ENCODE measurements at regions not wholly inside any gene's neighbourhood (a gene's known extent, or its start where the extent isn't known, plus 50 kb on each side); places are given as distances from the start of the nearest gene placed in this dataset.
"Not testable (repeated sequence)": the region's sequence is repeated elsewhere in the genome, so short reads cannot be mapped to it uniquely, and the experiment has no call there.

DNA sequence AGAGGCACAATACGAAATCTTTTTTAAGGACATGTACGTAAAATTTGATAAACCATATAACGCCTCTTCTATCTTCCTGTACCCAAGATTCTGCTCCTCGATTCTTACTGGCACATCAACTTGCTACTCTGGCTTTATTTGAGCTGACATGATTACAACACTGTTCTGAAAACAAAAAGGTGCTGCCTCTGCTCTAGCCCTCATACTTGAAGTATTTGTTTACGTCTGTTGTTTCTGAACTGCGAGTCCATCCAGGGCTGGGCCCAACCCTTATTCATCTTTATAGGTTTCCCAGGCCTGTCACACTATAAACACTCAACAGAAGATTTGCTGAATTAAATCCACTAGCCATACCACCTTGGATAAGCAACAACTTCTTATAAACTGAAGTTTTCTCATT, 96.2 kb upstream of the SVIL start:
- no peak for ATAC-seq
- Mint-ChIP-seq H3K27me3 (no peaks in the 10 kb centered on the region), H3K36me3 (ENCODE audit: low read depth) (peaks cover 3% of the 10 kb centered on the region), H3K27ac (no peak overlapping the region), H3K4me1 (peaks cover 28% of the 10 kb centered on the region), H3K4me3 (no peak overlapping the region), H3K9me3 (no peaks in the 10 kb centered on the region)
- no peak for DNase-seq

DNA sequence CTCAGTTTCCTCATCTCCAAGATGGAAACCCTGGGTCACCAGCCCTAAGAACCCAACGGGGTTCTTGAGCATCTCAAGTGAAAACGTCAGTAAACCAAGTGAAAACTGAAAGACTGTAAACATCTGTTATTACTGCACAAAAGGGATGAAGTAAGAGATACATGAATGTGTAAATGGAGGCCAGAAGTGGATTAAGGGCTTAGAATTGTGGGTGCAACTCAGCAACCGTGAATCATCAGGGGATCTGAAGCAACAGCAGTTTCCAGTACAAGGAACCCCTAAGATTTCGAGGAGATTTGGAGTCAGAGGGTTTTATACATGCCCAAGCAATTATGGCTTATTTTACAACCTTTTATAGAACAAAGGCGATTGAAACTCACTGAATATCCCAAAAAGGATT, 95.7 kb upstream of the SVIL start:
- no peaks in the 10 kb centered on the region for H3K27me3 Mint-ChIP-seq
- no peak overlapping the region for H3K4me3 Mint-ChIP-seq
- ATAC-seq (no peak), DNase-seq (no peak)
- H3K27ac Mint-ChIP-seq, result no peak overlapping the region
- no peaks in the 10 kb centered on the region for H3K9me3 Mint-ChIP-seq
- peaks cover 3% of the 10 kb centered on the region for H3K36me3 Mint-ChIP-seq (ENCODE audit: low read depth)
- H3K4me1 Mint-ChIP-seq, result peaks cover 29% of the 10 kb centered on the region

DNA sequence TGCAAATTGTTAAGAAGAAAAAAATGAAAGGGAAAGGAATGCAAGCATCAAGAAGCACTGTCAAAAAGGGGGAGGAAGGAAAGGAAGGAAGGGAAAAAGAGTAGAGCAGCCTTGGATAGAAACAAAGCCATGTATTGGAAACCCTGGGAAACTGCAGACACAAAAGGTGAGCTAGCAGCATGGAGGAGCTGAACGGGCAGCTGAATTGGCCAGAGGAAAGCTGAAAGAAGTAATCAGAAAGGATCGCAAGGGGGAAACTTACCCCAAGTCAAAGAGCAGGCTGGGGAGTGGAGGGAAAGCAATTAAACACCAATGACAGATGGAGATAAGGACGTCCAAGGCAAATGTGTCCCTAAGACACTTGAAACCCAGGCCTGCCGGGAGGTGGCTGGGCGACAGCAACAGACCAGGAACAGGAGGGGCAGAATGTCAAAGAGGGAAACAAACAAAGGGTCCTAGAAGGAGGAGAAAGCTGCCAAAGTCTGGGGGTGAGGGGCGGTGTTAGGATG, 93.8 kb upstream of the SVIL start:
- DNase-seq (no peak), ATAC-seq (no peak)
- H3K27me3 Mint-ChIP-seq, result no peaks in the 10 kb centered on the region
- peaks cover 34% of the 10 kb centered on the region for H3K4me1 Mint-ChIP-seq
- peaks cover 3% of the 10 kb centered on the region for H3K36me3 Mint-ChIP-seq (ENCODE audit: low read depth)
- no peak overlapping the region for H3K4me3 Mint-ChIP-seq
- no peaks in the 10 kb centered on the region for H3K9me3 Mint-ChIP-seq
- no peak overlapping the region for H3K27ac Mint-ChIP-seq

DNA sequence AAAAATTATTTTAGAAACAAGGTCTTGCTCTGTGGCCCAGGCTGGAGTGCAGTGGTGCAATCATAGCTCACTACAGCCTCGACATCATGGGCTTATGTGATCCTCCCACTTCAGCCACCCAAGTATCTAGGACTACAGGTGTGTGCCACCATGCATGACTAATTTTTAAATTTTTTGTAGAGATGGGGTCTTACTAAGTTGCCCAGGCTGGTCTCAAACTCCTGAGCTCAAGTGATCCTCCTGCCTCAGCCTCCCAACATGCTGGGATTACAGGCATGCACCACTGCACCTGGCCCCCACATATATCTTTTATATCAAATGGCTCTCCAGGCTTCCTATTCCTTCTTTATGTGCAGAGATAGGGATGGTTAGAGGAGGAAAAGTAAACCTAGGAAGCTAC, 91.2 kb upstream of the SVIL start:
- H3K36me3 Mint-ChIP-seq (ENCODE audit: low read depth); ATAC-seq; H3K9me3 Mint-ChIP-seq; DNase-seq; H3K27me3 Mint-ChIP-seq; H3K4me3 Mint-ChIP-seq; H3K27ac Mint-ChIP-seq: not testable (repeated sequence)
- H3K4me1 Mint-ChIP-seq, result peaks cover 27% of the 10 kb centered on the region

DNA sequence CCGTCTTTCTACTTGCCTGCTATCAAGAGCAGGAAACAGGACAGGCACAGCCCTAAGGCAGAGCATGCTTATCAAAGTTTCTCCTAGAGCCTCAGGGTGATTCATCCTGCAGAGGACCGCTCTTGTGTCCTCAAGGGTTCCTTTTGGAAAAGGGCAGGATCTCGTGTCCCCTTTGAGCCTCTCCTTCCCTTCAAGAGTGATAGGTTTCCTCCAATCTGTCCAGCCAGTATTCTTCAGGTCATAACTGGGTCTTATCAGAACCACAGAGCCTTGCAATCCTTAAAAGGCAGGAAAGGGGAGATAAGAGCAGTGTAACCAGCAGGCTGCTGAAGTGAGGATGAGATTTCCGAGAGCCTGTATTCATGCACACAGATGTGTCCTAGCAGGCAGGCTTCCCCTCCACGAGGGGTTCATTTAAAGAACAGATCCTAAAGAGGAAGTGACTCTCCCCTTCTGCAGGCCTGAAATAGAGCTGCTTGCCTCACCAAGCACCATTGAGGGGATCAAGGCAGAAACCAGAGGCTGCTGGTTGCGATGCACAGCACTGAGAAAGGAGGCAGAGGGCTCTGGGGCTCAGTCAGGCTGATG, 90.5 kb upstream of the SVIL start:
- Mint-ChIP-seq H3K36me3 (ENCODE audit: low read depth) (peaks cover 7% of the 10 kb centered on the region), H3K4me1 (peaks cover 27% of the 10 kb centered on the region), H3K9me3 (peaks cover 9% of the 10 kb centered on the region), H3K27ac (no peak overlapping the region), H3K27me3 (no peaks in the 10 kb centered on the region), H3K4me3 (no peak overlapping the region)
- DNase-seq (no peak), ATAC-seq (no peak)

DNA sequence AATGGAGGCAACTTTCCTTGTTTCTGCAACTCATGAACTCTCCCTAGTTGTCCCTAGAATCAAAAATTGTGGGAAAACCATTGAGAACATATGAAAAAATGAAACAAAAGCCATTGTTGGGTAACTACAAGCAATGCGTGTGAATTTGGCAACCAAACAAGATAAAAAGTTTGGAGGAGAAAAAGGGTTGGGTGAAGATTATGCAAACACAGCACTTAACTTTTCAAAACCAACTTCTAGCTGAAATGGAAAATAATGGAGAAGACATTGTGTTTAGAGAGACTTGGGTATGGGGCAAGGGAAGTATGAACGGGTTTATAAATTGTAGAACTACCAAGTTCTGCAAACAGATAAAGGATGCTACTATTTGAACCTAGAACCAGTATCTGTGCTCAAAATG, 89.0 kb upstream of the SVIL start:
- Mint-ChIP-seq H3K4me3 (no peak overlapping the region), H3K4me1 (peaks cover 26% of the 10 kb centered on the region), H3K27me3 (no peaks in the 10 kb centered on the region), H3K9me3 (peaks cover 21% of the 10 kb centered on the region), H3K27ac (peak overlapping the region; percentile 34), H3K36me3 (ENCODE audit: low read depth) (peaks cover 13% of the 10 kb centered on the region)
- ATAC-seq, result no peak
- no peak for DNase-seq

DNA sequence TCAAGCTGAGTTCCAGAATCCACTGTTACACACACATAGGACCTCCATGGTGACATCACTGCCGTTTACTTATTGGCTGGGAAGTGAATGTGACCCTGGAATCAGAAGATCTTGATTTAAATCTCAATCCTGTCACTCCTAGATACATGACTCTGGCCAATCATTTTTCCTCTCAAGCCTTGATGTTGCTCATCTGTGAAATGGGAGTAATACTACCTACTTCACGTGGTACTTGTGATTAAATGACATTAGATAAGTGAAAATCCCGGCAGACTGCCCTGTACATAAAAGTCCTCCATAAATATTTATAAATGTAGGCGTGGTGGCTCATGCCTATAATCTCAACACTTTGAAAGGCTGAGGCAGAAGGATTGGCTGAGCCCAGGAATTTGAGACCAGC, 88.0 kb upstream of the SVIL start:
- Mint-ChIP-seq H3K4me1 (peaks cover 19% of the 10 kb centered on the region), H3K9me3 (peaks cover 21% of the 10 kb centered on the region), H3K27me3 (no peaks in the 10 kb centered on the region), H3K36me3 (ENCODE audit: low read depth) (peaks cover 15% of the 10 kb centered on the region), H3K4me3 (no peak overlapping the region), H3K27ac (no peak overlapping the region)
- DNase-seq (no peak), ATAC-seq (no peak)

DNA sequence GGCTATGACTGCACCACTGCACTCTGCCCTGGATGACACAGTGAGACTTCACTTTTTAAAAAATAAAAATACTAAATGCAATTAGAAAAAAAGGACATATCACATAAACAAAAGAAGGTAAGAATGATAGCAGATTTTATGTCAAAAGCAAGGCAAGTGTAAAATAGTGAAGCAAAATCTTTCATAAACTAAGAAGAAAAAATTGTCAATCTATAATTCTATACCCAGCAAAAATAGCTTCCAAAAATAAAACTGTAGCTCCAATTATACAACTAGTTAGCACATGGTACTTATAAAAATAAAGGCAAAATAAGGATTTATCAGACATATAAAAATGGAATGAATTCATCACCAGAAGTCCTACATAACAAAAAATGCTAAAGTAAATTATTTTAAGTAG, 85.4 kb upstream of the SVIL start:
- H3K9me3 Mint-ChIP-seq, result peaks cover 25% of the 10 kb centered on the region
- H3K27me3 Mint-ChIP-seq, result no peaks in the 10 kb centered on the region
- ATAC-seq, result no peak
- no peak overlapping the region for H3K27ac Mint-ChIP-seq
- H3K4me1 Mint-ChIP-seq, result peaks cover 24% of the 10 kb centered on the region
- H3K4me3 Mint-ChIP-seq, result no peak overlapping the region
- H3K36me3 Mint-ChIP-seq (ENCODE audit: low read depth), result peaks cover 23% of the 10 kb centered on the region
- DNase-seq, result no peak

DNA sequence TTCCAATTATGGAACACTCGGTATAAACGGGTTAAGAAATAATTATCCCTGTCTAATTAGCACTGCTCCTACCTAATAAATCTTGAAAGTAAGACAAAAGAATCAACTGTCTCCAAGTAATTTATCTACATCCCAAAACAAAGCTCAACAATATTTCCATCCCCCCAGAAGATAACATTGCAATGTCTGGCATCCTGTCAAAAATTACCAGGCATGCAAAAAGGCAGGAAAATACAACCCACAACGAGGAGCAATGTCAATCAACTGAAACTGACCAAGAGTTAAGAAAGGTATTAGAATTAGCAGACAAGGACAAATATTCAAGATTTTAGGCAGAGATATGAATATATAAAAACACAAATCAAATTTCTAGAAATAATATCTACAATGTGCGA, 84.5 kb upstream of the SVIL start:
- H3K4me1 Mint-ChIP-seq, result peaks cover 22% of the 10 kb centered on the region
- H3K27ac Mint-ChIP-seq, result no peak overlapping the region
- peaks cover 23% of the 10 kb centered on the region for H3K36me3 Mint-ChIP-seq (ENCODE audit: low read depth)
- H3K9me3 Mint-ChIP-seq, result peaks cover 25% of the 10 kb centered on the region
- no peak for ATAC-seq
- no peak overlapping the region for H3K4me3 Mint-ChIP-seq
- no peak for DNase-seq
- H3K27me3 Mint-ChIP-seq, result no peaks in the 10 kb centered on the region

DNA sequence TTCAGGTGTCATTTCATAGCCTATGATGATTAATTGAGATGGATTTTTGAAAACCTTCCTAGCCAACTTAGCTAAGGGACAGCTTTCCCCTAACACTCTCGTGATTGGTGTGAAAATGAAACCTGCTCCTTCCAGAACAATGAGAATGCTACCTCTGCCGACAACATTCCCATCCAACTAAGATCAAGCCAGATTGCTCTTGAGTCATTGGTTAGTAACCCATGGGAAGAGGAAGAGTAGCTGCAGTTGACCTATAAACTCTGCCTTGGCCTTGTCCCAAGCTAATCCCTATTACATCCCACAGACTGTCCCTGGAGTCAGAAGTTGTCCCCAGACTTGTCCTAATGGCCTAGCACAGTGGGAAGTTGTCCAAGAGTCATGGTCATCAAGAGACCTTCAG, 80.5 kb upstream of the SVIL start:
- no peaks in the 10 kb centered on the region for H3K27me3 Mint-ChIP-seq

DNA sequence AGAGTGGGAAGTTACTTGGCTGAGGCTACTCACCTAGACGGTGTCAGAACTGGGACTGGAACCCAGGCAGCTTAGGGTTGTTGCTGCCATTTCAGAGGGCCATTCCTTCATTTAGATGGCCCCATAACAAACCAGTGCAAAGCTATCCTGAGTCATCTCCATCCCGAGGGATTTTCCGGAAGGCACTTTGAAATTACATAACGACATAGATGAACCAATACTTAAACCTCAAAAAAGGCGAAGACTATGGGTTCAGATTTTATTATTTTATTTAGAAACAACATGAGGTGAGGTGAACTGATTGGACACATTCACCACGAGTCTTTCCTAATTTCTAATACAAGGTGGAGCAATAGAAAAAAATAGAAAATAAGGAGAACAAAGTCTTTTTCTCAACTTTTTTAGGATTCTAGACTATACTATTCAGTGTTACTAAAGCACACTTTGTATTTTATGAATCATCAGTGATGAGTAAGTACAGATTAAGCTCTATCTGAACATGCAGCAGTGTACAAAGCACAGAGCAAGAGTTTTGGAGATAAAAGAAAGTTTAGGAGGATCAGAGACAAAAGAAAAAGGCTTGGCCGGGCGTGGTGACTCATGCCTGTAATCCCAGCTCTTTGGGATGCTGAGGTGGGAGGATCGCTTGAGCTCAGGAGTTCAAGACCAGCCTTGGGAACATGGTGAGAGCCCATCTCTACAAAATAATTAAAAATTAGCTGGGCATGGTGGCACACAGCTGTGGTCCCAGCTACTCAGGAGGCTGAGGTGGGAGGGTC, 79.5 kb upstream of the SVIL start:
- Mint-ChIP-seq H3K4me3 (no peak overlapping the region), H3K36me3 (ENCODE audit: low read depth) (peaks cover 15% of the 10 kb centered on the region), H3K27ac (no peak overlapping the region), H3K4me1 (peaks cover 21% of the 10 kb centered on the region), H3K27me3 (no peaks in the 10 kb centered on the region), H3K9me3 (peaks cover 7% of the 10 kb centered on the region)
- DNase-seq (no peak), ATAC-seq (peak; percentile 49)

More for the DNA sequence above, 80.5 kb upstream of the SVIL start:
- no peak overlapping the region for H3K4me3 Mint-ChIP-seq
- DNase-seq (no peak), ATAC-seq (no peak)
- H3K27ac Mint-ChIP-seq, result no peak overlapping the region
- peaks cover 21% of the 10 kb centered on the region for H3K4me1 Mint-ChIP-seq
- H3K9me3 Mint-ChIP-seq, result peaks cover 16% of the 10 kb centered on the region
- H3K36me3 Mint-ChIP-seq (ENCODE audit: low read depth), result peaks cover 20% of the 10 kb centered on the region

DNA sequence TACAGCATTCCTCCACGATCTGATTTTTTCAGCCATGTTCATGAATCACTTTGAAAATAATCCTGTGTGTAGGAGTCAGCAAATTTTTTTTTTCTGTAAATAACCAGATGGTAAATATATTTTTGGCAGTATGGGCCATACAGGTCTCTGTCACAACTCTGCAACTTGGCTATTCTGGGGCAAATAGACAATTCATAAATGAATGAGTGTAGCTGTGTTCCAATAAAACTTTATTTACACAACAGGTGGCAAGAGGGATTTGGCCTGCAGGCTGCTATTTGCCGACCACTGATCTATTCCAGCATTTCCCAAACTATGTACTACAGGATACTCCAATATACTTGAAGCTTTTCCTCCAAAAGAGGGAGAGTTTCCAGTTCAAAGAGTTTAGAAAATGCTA, 78.7 kb upstream of the SVIL start:
- Mint-ChIP-seq H3K36me3 (ENCODE audit: low read depth) (peaks cover 15% of the 10 kb centered on the region), H3K4me3 (no peak overlapping the region), H3K4me1 (peaks cover 21% of the 10 kb centered on the region), H3K9me3 (peaks cover 4% of the 10 kb centered on the region), H3K27ac (no peak overlapping the region), H3K27me3 (no peaks in the 10 kb centered on the region)
- DNase-seq (no peak), ATAC-seq (no peak)

DNA sequence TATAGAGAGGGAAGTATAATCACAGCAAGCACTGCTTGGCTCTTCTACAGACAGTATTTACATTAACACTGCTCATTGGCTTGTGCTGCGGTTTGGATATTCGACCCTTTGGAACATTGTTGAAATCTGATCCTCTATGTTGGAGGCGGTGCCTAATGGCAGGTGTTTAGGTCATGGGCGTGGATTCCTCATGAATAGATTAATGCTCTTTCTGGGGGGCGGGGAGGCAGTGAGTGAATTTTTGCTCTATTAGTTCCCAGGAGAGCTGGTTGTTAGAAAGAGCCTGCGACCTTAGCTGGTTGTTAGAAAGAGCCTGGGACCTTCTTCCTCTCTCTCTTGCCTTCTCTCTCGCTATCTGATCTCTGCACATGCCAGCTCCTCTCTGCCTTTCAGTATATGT, 77.3 kb upstream of the SVIL start:
- DNase-seq (no peak), ATAC-seq (no peak)
- Mint-ChIP-seq H3K27me3 (no peaks in the 10 kb centered on the region), H3K9me3 (peaks cover 4% of the 10 kb centered on the region), H3K4me1 (peaks cover 21% of the 10 kb centered on the region), H3K36me3 (ENCODE audit: low read depth) (peaks cover 11% of the 10 kb centered on the region), H3K4me3 (no peak overlapping the region), H3K27ac (no peak overlapping the region)

DNA sequence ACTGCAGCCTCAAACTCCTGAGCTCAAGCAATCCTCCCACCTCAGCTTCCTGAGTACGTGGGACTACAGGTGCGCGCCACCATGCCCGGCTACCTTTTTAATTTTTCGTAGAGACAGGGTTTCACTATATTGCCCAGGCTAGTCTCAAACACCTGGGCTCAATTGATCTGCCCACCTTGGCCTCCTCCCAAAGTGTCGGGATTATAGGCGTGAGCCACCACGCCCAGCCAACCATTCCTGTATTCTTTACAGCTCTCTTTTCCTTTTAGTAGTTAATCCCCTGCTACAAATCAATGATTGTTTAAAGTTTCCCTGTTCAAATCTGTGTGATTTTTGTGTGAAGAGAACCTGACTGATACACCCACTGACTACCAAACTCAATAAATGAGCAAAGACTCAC, 75.4 kb upstream of the SVIL start:
- Mint-ChIP-seq H3K9me3 (no peaks in the 10 kb centered on the region), H3K4me1 (peaks cover 15% of the 10 kb centered on the region), H3K27ac (no peak overlapping the region), H3K4me3 (no peak overlapping the region), H3K36me3 (ENCODE audit: low read depth) (peaks cover 12% of the 10 kb centered on the region), H3K27me3 (no peaks in the 10 kb centered on the region)
- ATAC-seq, result no peak
- DNase-seq, result no peak

DNA sequence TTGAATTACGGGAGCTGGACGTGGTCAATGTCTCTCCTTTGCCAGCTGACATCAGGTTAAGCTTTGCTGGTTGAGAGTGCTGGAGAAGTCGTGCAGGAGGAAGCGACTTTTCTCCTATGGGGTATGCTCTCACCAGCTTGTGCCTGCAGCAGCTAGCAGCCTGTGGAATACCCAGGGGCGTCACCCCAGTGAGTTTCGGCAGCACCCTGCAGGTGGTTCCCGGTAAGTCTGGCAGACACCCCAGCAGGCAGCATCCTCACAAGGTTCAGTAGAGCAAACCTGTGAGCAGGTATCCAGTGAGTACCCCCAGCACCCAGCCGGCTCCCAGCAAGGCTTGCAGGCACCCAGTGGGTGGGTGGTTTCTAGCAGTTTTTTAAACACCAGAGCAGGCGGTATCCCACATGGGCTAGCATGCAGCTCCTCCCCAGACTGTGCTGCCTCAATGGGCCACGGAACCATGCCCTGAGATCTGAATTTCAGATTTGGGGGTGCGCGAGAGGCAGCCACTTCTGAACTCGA, 74.8 kb upstream of the SVIL start:
- DNase-seq (no peak), ATAC-seq (no peak)
- Mint-ChIP-seq H3K36me3 (ENCODE audit: low read depth) (peaks cover 12% of the 10 kb centered on the region), H3K9me3 (no peaks in the 10 kb centered on the region), H3K4me1 (peaks cover 14% of the 10 kb centered on the region), H3K27me3 (no peaks in the 10 kb centered on the region), H3K4me3 (no peak overlapping the region), H3K27ac (no peak overlapping the region)
